RWPE1 (cell line): ENCODE measurements at regions not wholly inside any gene's neighbourhood (a gene's known extent, or its start where the extent isn't known, plus 50 kb on each side); places are given as distances from the start of the nearest gene placed in this dataset.

Source experiments
- CTCF ChIA-PET: fragments of 350-600 bp; sonication (Branson Sonifier 250); formaldehyde crosslinking; extraction: SDS; loops from one replicate; lab custom pipeline; 2021; lab: Yijun Ruan, JAX
- POLR2A ChIA-PET: fragments of 400-600 bp; formaldehyde crosslinking; extraction: SDS; loops from one replicate; lab custom pipeline; 2020; ENCODE audit warnings: antibody characterized with exemption; ENCODE audit not compliant: low non-redundant PET; lab: Yijun Ruan, JAX
- DNase-seq: peaks from one replicate; pipeline ENCODE4 v3.0.0; 2012; ENCODE audit warnings: low spot score
- H3K27ac ChIP-seq: fragments of 450-650 bp; 2 replicates; pipeline ENCODE4 v1.5.1; 2017
- TF ChIP-seq, protein P1 (sequence below): fragments of 450-650 bp; conservative IDR thresholded peaks from 2 replicates; pipeline ENCODE4 v1.5.1; 2017; ENCODE audit warnings: low read depth, mild to moderate bottlenecking

DNA sequence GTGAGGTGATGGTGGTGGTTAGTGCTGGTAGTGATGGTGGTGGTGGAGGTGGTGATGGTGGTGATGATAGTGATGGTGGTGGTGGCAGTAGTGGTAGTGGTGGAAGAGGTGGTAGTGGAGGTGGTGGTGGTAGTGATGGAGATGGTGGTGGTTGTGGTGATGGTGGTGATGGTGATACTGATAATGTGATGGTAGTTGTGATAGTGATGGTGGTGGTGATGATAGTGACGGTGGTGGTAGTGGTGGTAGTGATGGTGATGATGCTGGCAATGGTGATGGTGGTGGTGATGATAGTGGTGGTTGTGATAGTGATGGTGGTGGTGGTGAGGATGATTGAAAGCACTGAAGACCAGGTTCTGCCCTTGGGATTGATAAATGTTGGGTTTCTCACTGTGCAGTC lies 85.2 kb upstream of the SLC1A3 start:
- TF ChIP-seq, protein P1, sequence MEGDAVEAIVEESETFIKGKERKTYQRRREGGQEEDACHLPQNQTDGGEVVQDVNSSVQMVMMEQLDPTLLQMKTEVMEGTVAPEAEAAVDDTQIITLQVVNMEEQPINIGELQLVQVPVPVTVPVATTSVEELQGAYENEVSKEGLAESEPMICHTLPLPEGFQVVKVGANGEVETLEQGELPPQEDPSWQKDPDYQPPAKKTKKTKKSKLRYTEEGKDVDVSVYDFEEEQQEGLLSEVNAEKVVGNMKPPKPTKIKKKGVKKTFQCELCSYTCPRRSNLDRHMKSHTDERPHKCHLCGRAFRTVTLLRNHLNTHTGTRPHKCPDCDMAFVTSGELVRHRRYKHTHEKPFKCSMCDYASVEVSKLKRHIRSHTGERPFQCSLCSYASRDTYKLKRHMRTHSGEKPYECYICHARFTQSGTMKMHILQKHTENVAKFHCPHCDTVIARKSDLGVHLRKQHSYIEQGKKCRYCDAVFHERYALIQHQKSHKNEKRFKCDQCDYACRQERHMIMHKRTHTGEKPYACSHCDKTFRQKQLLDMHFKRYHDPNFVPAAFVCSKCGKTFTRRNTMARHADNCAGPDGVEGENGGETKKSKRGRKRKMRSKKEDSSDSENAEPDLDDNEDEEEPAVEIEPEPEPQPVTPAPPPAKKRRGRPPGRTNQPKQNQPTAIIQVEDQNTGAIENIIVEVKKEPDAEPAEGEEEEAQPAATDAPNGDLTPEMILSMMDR = no peak
- POLR2A ChIA-PET = no interaction called here
- CTCF ChIA-PET = no interaction called here
- DNase-seq = no peak
- no peak overlapping the region for H3K27ac ChIP-seq

DNA sequence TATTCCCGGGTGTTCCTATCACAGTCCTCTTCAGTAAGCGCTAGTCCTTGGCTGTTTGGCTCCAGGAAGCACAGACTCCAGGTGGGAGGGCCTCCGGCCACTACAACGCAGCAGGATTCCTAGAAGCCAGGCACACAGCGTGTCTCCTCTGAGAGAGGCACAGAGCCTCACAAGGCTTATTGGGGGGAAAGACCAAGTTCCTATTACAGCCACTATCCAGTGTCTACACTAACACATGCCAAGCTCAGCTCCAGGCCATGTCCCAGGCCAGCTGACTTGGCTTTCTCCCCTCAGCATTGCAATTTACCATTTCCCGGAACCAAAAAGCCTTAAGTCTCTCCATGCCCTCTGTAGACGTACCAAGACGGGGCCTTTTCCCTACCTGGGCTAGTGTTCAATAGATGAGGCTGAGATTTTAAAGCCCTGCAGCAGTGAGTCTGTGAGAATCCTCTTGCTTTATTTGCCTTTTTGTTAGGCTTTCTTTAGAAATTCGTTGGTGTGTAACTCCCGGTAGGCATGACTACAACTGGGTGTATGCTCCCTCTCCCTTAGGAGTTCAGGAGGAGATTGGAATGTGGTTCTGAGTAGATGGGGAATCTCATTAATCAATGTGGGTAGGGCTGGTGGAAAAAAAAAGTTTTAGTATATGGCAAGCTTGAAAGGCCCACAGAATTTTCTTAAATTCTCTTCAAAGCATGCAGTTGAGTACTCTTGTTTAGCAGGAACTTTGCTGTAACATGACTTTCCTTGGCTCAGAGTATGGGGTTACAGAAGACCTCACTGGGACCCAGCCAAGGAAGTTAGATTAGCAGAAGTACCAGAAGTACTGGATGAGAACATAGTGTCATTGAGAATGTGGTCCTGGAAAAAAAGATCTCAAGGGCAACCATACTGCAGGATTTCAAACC lies 84.3 kb upstream of the SLC1A3 start:
- no peak for DNase-seq
- POLR2A ChIA-PET = no interaction called here
- TF ChIP-seq, protein P1 = no peak
- H3K27ac ChIP-seq = no peak overlapping the region
- CTCF ChIA-PET = no interaction called here

DNA sequence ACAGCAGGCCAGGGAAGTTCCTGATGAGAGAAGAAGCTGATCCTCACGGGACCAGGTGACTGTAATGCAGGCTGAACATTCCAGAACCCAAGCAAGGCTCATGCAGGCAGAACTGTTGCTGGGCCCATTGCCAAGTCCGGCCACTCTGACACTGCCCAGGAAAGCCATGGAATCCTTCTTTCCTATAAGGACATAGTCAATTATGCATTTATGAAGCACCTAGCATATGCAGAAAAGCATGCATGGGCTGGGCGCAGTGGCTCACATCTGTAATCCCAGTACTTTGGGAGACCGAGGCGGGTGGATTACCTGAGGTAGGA lies 83.7 kb upstream of the SLC1A3 start:
- TF ChIP-seq, protein P1 = no peak
- no peak overlapping the region for H3K27ac ChIP-seq
- no peak for DNase-seq
- ChIA-PET CTCF (no interaction called here), POLR2A (no interaction called here)

DNA sequence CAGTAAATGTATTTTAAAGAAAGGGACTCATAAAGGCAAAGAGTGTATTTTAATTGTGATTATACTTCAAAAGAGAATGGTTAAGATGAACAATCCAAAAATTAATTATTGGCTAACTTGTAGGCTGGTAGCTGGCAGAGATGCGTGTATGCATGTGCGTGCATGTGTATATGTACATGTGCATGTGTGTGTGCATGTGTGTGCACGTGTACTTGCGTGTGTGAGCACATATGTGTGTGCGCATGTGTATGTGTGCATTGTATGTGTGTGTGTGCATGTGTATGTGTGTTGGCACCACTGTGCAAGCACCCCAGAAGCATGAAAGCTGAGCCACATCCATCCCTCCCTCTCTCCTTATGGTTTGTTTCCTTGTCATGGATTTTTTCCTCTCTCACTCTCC lies 83.0 kb upstream of the SLC1A3 start:
- no peak overlapping the region for H3K27ac ChIP-seq
- TF ChIP-seq, protein P1 = no peak
- CTCF ChIA-PET = interaction anchor here (0.6 kb wide), 1 partner anchor 156 kb away, joined by 4 read pairs; no protein-coding TSS in a partner anchor
- POLR2A ChIA-PET = no interaction called here
- DNase-seq = no peak

DNA sequence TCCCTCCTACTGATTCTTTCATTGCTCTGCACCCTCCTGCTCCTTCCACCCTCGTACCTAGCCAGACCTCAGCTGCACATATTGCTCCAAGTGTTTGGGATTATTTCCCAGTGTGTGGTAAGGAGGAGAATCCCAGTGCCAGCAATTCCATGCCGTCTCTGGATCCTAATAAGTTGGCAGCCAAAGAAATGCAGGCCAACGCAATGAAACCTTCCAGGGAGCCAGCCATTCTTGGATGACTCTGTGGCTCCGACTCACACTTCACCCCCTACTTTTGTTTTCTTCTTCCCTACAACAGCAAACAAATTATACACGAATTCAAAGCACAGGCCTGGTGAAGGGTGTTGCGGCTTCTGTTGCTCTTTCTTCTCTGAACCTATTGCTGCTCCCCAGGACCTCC lies 82.5 kb upstream of the SLC1A3 start:
- POLR2A ChIA-PET = no interaction called here
- DNase-seq = no peak
- no peak overlapping the region for H3K27ac ChIP-seq
- TF ChIP-seq, protein P1 = no peak
- CTCF ChIA-PET = interaction anchor here (0.6 kb wide), 1 partner anchor 155 kb away, joined by 4 read pairs; no protein-coding TSS in a partner anchor

DNA sequence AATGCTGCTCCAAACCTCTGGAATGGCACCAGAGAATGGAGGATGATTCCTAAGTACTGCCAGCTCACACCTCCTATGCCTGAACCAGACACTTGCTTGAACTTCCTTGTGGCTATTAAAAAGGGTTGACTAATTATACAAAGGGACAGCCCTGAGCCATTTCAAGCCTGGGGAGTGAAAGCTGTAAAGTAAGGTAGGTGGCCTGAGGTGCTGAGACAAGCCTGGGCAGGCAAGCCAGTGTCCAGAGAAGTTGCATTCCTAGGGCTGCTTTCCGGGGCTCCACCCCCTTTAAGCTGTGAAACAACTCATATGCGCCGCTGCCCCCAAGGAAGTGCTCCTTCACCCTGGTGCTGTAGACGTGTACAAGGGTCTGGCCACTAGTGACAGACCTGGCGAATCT lies 79.9 kb upstream of the SLC1A3 start:
- CTCF ChIA-PET = interaction anchor here (0.6 kb wide), 3 partner anchors 238 to 886 kb away, joined by 3 to 4 read pairs (median 3); no protein-coding TSS in a partner anchor
- DNase-seq = peak; percentile 85
- peak overlapping the region; percentile 2; the same call in 1 of the 2 replicates for H3K27ac ChIP-seq
- POLR2A ChIA-PET = no interaction called here
- TF ChIP-seq, protein P1 = no peak
